SIG-M5 (cell line): ENCODE measurements at regions not wholly inside any gene's neighbourhood (a gene's known extent, or its start where the extent isn't known, plus 50 kb on each side); places are given as distances from the start of the nearest gene placed in this dataset.

ENCODE experiments used
- DNase-seq: peaks from one replicate; lab custom pipeline; 2025; lab: John Stamatoyannopoulos, UW

- DNase-seq = no peak
Measured at GRCh38 chr20:52401431-52401830, 209.9 kb upstream of the ZFP64 start.

- no peak for DNase-seq
Measured at GRCh38 chr20:52399352-52399751, 207.8 kb upstream of the ZFP64 start.

GRCh38 chr20:52389606-52390005, 198.0 kb upstream of the ZFP64 start:
- no peak for DNase-seq

- no peak for DNase-seq
Measured at GRCh38 chr20:52383995-52384621, 192.5 kb upstream of the ZFP64 start.

- DNase-seq = no peak
Measured at GRCh38 chr20:52382933-52383332, 191.4 kb upstream of the ZFP64 start.

- no peak for DNase-seq
Measured at GRCh38 chr20:52379723-52380336, 188.3 kb upstream of the ZFP64 start.

GRCh38 chr20:52372169-52372568, 180.6 kb upstream of the ZFP64 start:
- DNase-seq = no peak

DNA sequence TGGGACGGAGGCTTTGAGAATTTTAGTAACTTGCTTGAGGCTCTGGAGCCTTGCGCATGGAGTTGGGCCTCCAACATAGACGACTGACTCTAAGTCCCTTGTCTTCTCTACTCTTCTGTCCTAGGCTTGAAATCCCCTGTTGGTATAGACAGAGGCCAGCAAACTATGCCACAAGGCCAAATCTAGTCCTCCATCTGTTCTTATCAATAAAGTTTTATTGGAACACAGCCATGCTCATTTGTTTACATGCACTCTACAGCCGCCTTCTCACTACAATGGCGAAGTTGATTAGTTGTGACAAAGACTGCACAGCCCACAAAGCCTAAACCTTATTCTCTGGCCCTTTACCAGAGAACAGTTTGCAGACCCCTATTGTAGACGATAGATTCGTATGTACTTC, 174.1 kb upstream of the ZFP64 start:
- no peak for DNase-seq

GRCh38 chr20:52364405-52364804, 172.8 kb upstream of the ZFP64 start:
- DNase-seq = no peak

DNA sequence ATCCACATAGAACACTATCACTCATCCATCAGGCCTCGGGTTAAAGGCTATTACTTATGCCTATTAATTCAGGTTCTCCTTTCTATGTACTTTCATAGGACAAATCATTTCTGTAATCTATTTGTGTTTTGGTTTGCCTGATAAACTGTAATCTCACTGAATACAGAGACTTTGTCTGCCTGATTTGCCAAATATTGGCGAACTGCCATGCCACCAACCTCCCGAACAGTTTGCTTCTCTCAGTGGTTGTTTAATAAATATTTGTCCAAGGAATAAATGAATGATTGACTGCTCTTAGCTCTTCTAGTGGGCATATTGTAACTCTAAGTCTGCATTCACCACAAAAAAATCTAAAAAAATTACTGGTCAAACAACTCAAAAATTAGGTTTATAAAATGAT, 170.1 kb upstream of the ZFP64 start:
- no peak for DNase-seq

GRCh38 chr20:52349806-52350205, 158.2 kb upstream of the ZFP64 start:
- no peak for DNase-seq

- DNase-seq = no peak
Measured at GRCh38 chr20:52348434-52348833, 156.9 kb upstream of the ZFP64 start.

- no peak for DNase-seq
Measured at GRCh38 chr20:52346797-52347196, 155.2 kb upstream of the ZFP64 start.

GRCh38 chr20:52342913-52343312, 151.3 kb upstream of the ZFP64 start:
- no peak for DNase-seq

GRCh38 chr20:52340036-52340634, 148.6 kb upstream of the ZFP64 start:
- DNase-seq = no peak

DNA sequence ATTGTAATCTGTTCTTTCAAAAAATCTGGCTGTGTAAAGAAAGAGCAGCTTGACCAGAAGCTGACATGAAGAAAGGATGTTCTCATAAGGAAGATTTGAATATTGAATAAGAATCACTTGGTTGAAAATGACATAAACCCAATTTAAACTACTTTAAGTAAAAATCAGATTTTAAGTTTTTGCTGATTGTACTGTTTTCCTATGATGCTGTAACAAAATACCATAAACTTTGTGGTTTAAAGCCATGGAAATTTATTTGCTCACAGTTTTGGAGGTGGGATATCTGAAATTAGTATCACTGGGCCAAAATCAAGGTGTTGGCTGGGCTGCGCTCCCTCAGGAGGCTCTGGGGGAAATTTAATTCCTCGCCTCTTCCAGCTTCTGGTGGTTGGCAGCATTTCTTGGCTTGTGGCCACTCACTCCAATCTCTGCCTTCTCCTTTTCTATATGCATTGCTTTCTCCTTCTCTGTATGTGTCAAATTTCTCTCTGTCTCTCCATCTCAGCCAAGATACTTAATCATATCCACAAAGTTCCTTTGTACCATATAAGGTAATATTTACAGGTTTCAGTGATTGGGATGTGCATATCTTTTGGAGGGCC, 141.2 kb upstream of the ZFP64 start:
- no peak for DNase-seq

DNA sequence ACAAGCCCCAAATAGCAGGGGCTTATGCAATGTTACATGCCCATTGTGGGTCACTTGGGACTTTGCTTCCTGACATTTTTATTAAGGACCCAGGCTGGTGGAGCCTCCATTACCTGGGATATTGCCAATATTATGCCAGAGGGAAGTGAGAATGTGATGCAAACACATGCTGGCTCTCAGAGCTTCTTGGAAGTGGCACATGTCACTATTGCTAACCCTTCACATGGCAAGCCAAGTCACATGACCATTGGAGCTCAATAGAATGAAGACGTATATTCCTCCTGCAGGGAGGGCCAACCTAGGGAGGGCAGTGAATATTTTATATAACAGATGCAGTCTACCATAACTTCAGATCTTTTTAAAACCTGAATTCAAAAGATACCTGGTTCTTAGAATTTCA, 140.7 kb upstream of the ZFP64 start:
- no peak for DNase-seq

DNA sequence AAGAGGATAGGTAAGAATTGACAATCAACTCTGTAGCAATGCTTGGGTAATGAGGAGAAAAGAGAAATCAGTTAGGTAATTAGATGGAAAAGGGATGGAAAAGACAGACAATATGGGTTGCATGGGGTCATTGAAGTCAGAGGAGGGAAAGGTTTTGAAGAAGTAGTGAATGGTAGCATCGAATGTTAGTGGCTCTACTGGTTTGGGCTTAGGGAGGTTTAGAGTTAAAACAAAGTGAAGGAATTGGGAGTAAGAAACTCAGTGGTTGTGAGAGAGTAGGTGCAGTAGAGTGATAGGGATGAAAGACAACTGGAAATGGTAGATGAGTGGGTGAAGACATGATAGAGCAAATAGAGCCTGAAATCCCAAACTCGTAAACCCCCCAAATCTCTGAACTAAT, 140.1 kb upstream of the ZFP64 start:
- no peak for DNase-seq

DNA sequence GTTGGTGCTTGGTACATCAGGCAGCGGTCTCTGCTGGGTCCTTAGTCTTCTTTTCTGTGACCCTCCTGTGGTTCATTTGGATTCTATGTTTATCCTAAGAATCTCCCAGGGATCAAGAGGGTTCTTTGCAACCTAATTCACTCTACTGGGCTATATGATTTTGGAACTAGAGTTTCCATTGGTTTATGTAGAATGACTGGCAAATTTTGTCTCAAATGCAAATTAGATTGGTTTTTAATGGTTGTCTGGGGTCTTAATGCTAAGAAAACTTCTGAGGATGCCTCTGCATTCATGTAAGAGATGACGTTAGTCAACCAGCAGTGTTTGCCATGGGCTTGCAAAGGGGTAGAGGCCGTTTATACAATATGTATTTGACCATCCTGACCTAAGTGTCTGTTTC, 129.8 kb upstream of the ZFP64 start:
- no peak for DNase-seq

GRCh38 chr20:52318651-52319050, 127.1 kb upstream of the ZFP64 start:
- no peak for DNase-seq

GRCh38 chr20:52313341-52313963, 121.9 kb upstream of the ZFP64 start:
- no peak for DNase-seq

- DNase-seq = no peak
Measured at GRCh38 chr20:52312132-52312729, 120.7 kb upstream of the ZFP64 start.
